HepG2 (cell line): ENCODE measurements at regions not wholly inside any gene's neighbourhood (a gene's known extent, or its start where the extent isn't known, plus 50 kb on each side); places are given as distances from the start of the nearest gene placed in this dataset.

Experiments
- ATAC-seq: fragments of 200-7000 bp; cut with Tn5 transposase; 3 replicates; pipeline ENCODE4 v1.9.1; 2020; ENCODE audit warnings: mild to moderate bottlenecking, moderate library complexity
- BruUV-seq: library from RNA; stranded (reverse); fragments of 400-500 nt; replicated peaks from 2 replicates; lab custom pipeline; 2021; lab: Mats Ljungman, UMichigan
- CTCF ChIA-PET: fragments of 300-600 bp; formaldehyde crosslinking; extraction: SDS; loops from one replicate; lab custom pipeline; 2021; ENCODE audit warnings: low total read pairs, inconsistent platforms, low intra/inter-chr PET ratio; lab: Yijun Ruan, JAX
- POLR2A ChIA-PET: fragments of 350-600 bp; sonication (Branson Sonifier 250); formaldehyde crosslinking; loops from one replicate; lab custom pipeline; 2020; ENCODE audit warnings: antibody characterized with exemption, inconsistent platforms; lab: Yijun Ruan, JAX
- DNase-seq: peaks from one replicate; pipeline ENCODE4 v3.0.0-alpha.2; 2015; ENCODE audit warnings: low spot score
- FAIRE-seq: peaks from 3 replicates; lab custom pipeline; 2011; peaks lifted over from hg19 to GRCh38; lab: Jason Lieb, UNC
- H2AFZ ChIP-seq: one replicate; pipeline ENCODE4 v1.6.1; 2011; ENCODE audit warnings: low read length, inconsistent platforms
- H3K27ac ChIP-seq: fragments of 300-600 bp; 3 replicates; pipeline ENCODE4 v1.8.0; 2011; ENCODE audit warnings: mixed run types, mild to moderate bottlenecking, mixed read lengths, low read length, inconsistent platforms; ENCODE audit not compliant: insufficient read depth; ENCODE audit errors: extremely low read length
- H3K27me3 ChIP-seq, 2 experiments: fragments of 200-600 bp in 1 of 2; 2 replicates in 1 of 2; 3 replicates in 1 of 2; pipeline versions ENCODE4 v1.6.0 to v1.8.0; 2011; ENCODE audit warnings: low read length in 2 of 2, mild to moderate bottlenecking in 2 of 2, moderate library complexity in 2 of 2, inconsistent platforms in 1 of 2; ENCODE audit not compliant: insufficient read depth in 2 of 2, control insufficient read depth in 1 of 2
- H3K36me3 ChIP-seq, 2 experiments: fragments of 200-600 bp in 1 of 2; replicated peaks in 1 of 2; 2 replicates in 1 of 2; 3 replicates in 1 of 2; pipeline versions ENCODE4 v1.5.1 to v1.8.0; 2011; ENCODE audit warnings: low read length in 2 of 2, inconsistent platforms in 1 of 2; ENCODE audit not compliant: insufficient read depth in 2 of 2, control insufficient read depth in 1 of 2
- H3K4me1 ChIP-seq: 2 replicates; pipeline ENCODE4 v1.5.1; 2012; ENCODE audit warnings: low read length, inconsistent platforms; ENCODE audit not compliant: insufficient read depth
- H3K4me2 ChIP-seq: 2 replicates; pipeline ENCODE4 v1.6.0; 2011; ENCODE audit warnings: low read depth, low read length, inconsistent platforms
- H3K4me3 ChIP-seq, 3 experiments: fragments of 200-600 bp in 1 of 3; sonication (generic), shearing (Covaris generic) in 1 of 3; replicated peaks in 1 of 3; 2 replicates each; pipeline ENCODE4 v1.5.1; 2011 to 2016; ENCODE audit warnings: low read length in 3 of 3, inconsistent platforms in 2 of 3, low read depth in 2 of 3, mild to moderate bottlenecking in 2 of 3, control low read depth in 1 of 3, mixed read lengths in 1 of 3; ENCODE audit not compliant: insufficient read depth in 1 of 3
- H3K79me2 ChIP-seq: one replicate; pipeline ENCODE4 v1.6.1; 2011; ENCODE audit warnings: low read length, inconsistent platforms; ENCODE audit not compliant: insufficient read depth
- H3K9ac ChIP-seq: 2 replicates; pipeline ENCODE4 v1.6.0; 2011; ENCODE audit warnings: mild to moderate bottlenecking, low read depth, low read length, inconsistent platforms; ENCODE audit not compliant: insufficient read depth
- H3K9me3 ChIP-seq: 2 replicates; pipeline ENCODE4 v1.5.1; 2012; ENCODE audit warnings: mild to moderate bottlenecking, low read length
- H4K20me1 ChIP-seq: 2 replicates; pipeline ENCODE4 v1.6.0; 2011; ENCODE audit warnings: inconsistent platforms, mild to moderate bottlenecking, low read length, moderate library complexity; ENCODE audit not compliant: insufficient read depth
- GABPA ChIP-seq, 2 experiments: IDR thresholded peaks; 2 replicates each; pipeline ENCODE4 v1.6.1; 2011 to 2016; ENCODE audit warnings: low read depth in 2 of 2, low read length in 1 of 2, missing biosample characterization in 1 of 2, missing genetic modification characterization in 1 of 2
- ZNF282 ChIP-seq: fragments of 450-650 bp; IDR thresholded peaks from 2 replicates; pipeline ENCODE4 v1.6.1; 2018; ENCODE audit not compliant: partially characterized antibody
- ZNF3 ChIP-seq: IDR thresholded peaks from 2 replicates; pipeline ENCODE4 v1.7.0; 2017; ENCODE audit warnings: inconsistent platforms
- WGBS: methylation state at CpG from one replicate; pipeline ENCODE4 v1.1.6; 2017; ENCODE audit warnings: low lambda C conversion rate; 5-methylcytosine and 5-hydroxymethylcytosine counted together
- in situ Hi-C: cut with HindIII; loops from 2 replicates; pipeline ENCODE4 v1.10.0; 2017; ENCODE audit warnings: low pct_unique_long_range_greater_than_20kb; ENCODE audit not compliant: extremely low pct_ligation_motif_present
- intact Hi-C: fragments of 100-400 bp; cut with micrococcal nuclease; formaldehyde crosslinking; loops from one replicate; pipeline ENCODE4 v1.10.0; 2022; ENCODE audit not compliant: unreplicated experiment
- TF ChIP-seq, protein P1 (sequence below): sonication (generic); formaldehyde crosslinking; IDR thresholded peaks from 2 replicates; pipeline ENCODE4 v1.4.0; 2020; ENCODE audit warnings: missing genetic modification reagents, mild to moderate bottlenecking, borderline replicate concordance
- TF ChIP-seq, protein P2 (sequence below): conservative IDR thresholded peaks from 2 replicates; pipeline ENCODE4 v1.6.1; 2018; ENCODE audit warnings: missing genetic modification reagents
- TF ChIP-seq, protein P3 (sequence below): sonication (generic); formaldehyde crosslinking; IDR thresholded peaks from 2 replicates; pipeline ENCODE4 v1.5.0; 2020; ENCODE audit warnings: missing genetic modification reagents

DNA sequence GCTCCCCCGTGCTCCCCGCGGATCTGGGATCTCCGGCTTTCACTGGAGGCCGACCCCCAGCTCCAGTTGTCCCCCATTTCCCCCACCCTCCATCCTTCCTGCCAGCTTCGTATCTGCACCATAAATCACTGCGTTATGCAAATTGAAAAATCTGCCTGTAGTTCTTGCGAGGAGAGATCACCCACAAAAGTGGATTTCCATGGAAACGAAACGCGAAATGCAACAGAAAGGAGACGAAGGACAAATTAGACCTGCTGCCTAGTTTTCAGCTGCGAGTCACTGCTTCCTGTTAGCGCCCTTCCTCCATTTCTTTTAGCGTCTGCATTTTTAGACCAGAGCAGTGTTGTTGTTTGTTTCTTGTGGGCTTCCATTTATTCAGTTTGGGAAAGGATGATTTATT, 127.1 kb upstream of the ATP10A start:
- Histone ChIP-seq H3K9me3 (no peaks in the 10 kb centered on the region), H3K79me2 (no peaks in the 10 kb centered on the region), H3K36me3 (no peaks in the 10 kb centered on the region), H2AFZ (no peak overlapping the region), H3K9ac (no peak overlapping the region), H4K20me1 (no peaks in the 10 kb centered on the region), H3K4me3 (no peak overlapping the region)
- no peak for ATAC-seq
- no peak for DNase-seq
- no peak for FAIRE-seq
- intact Hi-C loops = no loop called here
- 32% methylated on average over 15 of the region's 15 CpGs for WGBS
- in situ Hi-C loops = no loop called here
- BruUV-seq = no TSS peak
- TF ChIP-seq, protein P1, sequence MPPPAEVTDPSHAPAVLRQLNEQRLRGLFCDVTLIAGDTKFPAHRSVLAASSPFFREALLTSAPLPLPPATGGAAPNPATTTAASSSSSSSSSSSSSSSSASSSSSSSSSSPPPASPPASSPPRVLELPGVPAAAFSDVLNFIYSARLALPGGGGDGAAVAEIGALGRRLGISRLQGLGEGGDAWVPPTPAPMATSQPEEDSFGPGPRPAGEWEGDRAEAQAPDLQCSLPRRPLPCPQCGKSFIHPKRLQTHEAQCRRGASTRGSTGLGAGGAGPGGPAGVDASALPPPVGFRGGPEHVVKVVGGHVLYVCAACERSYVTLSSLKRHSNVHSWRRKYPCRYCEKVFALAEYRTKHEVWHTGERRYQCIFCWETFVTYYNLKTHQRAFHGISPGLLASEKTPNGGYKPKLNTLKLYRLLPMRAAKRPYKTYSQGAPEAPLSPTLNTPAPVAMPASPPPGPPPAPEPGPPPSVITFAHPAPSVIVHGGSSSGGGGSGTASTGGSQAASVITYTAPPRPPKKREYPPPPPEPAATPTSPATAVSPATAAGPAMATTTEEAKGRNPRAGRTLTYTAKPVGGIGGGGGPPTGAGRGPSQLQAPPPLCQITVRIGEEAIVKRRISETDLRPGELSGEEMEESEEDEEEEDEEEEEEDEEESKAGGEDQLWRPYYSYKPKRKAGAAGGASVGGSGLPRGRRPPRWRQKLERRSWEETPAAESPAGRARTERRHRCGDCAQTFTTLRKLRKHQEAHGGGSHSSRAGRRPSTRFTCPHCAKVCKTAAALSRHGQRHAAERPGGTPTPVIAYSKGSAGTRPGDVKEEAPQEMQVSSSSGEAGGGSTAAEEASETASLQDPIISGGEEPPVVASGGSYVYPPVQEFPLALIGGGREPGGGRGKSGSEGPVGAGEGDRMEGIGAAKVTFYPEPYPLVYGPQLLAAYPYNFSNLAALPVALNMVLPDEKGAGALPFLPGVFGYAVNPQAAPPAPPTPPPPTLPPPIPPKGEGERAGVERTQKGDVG (CRISPR knock-in tag) = no peak
- TF ChIP-seq, protein P2, sequence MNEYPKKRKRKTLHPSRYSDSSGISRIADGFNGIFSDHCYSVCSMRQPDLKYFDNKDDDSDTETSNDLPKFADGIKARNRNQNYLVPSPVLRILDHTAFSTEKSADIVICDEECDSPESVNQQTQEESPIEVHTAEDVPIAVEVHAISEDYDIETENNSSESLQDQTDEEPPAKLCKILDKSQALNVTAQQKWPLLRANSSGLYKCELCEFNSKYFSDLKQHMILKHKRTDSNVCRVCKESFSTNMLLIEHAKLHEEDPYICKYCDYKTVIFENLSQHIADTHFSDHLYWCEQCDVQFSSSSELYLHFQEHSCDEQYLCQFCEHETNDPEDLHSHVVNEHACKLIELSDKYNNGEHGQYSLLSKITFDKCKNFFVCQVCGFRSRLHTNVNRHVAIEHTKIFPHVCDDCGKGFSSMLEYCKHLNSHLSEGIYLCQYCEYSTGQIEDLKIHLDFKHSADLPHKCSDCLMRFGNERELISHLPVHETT = no peak
- TF ChIP-seq GABPA (IDR thresholded peaks at IDR 0.05; ENCODE audit: low read depth, low read length) (no peak), GABPA (CRISPR knock-in tag; IDR thresholded peaks at IDR 0.05; ENCODE audit: low read depth) (no peak), ZNF3 (CRISPR knock-in tag) (no peak), ZNF282 (no peak)
- TF ChIP-seq, protein P3, sequence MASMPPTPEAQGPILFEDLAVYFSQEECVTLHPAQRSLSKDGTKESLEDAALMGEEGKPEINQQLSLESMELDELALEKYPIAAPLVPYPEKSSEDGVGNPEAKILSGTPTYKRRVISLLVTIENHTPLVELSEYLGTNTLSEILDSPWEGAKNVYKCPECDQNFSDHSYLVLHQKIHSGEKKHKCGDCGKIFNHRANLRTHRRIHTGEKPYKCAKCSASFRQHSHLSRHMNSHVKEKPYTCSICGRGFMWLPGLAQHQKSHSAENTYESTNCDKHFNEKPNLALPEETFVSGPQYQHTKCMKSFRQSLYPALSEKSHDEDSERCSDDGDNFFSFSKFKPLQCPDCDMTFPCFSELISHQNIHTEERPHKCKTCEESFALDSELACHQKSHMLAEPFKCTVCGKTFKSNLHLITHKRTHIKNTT = no peak
- TF ChIP-seq, all 625 proteins: peak for 0
- CTCF ChIA-PET = no interaction called here
- Histone ChIP-seq H3K4me1 (no peaks in the 10 kb centered on the region), H3K4me2 (no peak overlapping the region), H3K27me3 (no peaks in the 10 kb centered on the region), H3K27ac (no peak overlapping the region)
- POLR2A ChIA-PET = no interaction called here
